NCI-H2081 (cell line): ENCODE measurements at regions not wholly inside any gene's neighbourhood (a gene's known extent, or its start where the extent isn't known, plus 50 kb on each side); places are given as distances from the start of the nearest gene placed in this dataset.

ENCODE experiments used
- DNase-seq, 2 experiments: peaks; one replicate each; lab custom pipeline; 2025; lab: John Stamatoyannopoulos, UW

GRCh38 chr2:104408266-104408665, 445.6 kb upstream of the POU3F3 start:
- peak in 1 of 2 experiments; percentile 3 for DNase-seq

GRCh38 chr2:104410136-104410535, 443.8 kb upstream of the POU3F3 start:
- no peak for DNase-seq

GRCh38 chr2:104412384-104412783, 441.5 kb upstream of the POU3F3 start:
- peak; percentile 5 to 37 for DNase-seq

- no peak for DNase-seq
Measured at GRCh38 chr2:104413890-104414289, 440.0 kb upstream of the POU3F3 start.

- DNase-seq: no peak
Measured at GRCh38 chr2:104415284-104415683, 438.6 kb upstream of the POU3F3 start.

GRCh38 chr2:104416339-104417000, 437.4 kb upstream of the POU3F3 start:
- DNase-seq: peak; percentile 25 to 84

- DNase-seq: no peak
Measured at GRCh38 chr2:104420420-104420819, 433.5 kb upstream of the POU3F3 start.

- DNase-seq: no peak
Measured at GRCh38 chr2:104420953-104421352, 433.0 kb upstream of the POU3F3 start.

- no peak for DNase-seq
Measured at GRCh38 chr2:104425850-104426595, 427.9 kb upstream of the POU3F3 start.

- DNase-seq: no peak
Measured at GRCh38 chr2:104428155-104428554, 425.8 kb upstream of the POU3F3 start.

GRCh38 chr2:104429639-104430358, 424.1 kb upstream of the POU3F3 start:
- DNase-seq: no peak

GRCh38 chr2:104430359-104430740, 423.6 kb upstream of the POU3F3 start:
- no peak for DNase-seq

- no peak for DNase-seq
Measured at GRCh38 chr2:104430852-104431251, 423.1 kb upstream of the POU3F3 start.

GRCh38 chr2:104431701-104432121, 422.2 kb upstream of the POU3F3 start:
- no peak for DNase-seq

GRCh38 chr2:104432401-104432800, 421.5 kb upstream of the POU3F3 start:
- DNase-seq: no peak

GRCh38 chr2:104432991-104433390, 420.9 kb upstream of the POU3F3 start:
- no peak for DNase-seq

- DNase-seq: no peak
Measured at GRCh38 chr2:104433657-104434056, 420.3 kb upstream of the POU3F3 start.

GRCh38 chr2:104434318-104434792, 419.6 kb upstream of the POU3F3 start:
- peak in 1 of 2 experiments; percentile 26 for DNase-seq

- no peak for DNase-seq
Measured at GRCh38 chr2:104434966-104435365, 418.9 kb upstream of the POU3F3 start.

- no peak for DNase-seq
Measured at GRCh38 chr2:104438481-104438880, 415.4 kb upstream of the POU3F3 start.

- no peak for DNase-seq
Measured at GRCh38 chr2:104443145-104443544, 410.8 kb upstream of the POU3F3 start.

- no peak for DNase-seq
Measured at GRCh38 chr2:104444392-104444791, 409.5 kb upstream of the POU3F3 start.

- DNase-seq: no peak
Measured at GRCh38 chr2:104444889-104445288, 409.0 kb upstream of the POU3F3 start.
